ENCODE measurements at regions not wholly inside any gene's neighbourhood (a gene's known extent, or its start where the extent isn't known, plus 50 kb on each side); places are given as distances from the start of the nearest gene placed in this dataset.

GRCh38 chr2:109055435-109055834, 66.4 kb upstream of the EDAR start:
- 88% methylated on average over 14 of the region's 14 CpGs for WGBS
- Histone ChIP-seq H2AFZ (ENCODE audit: low read depth, low read length) (no peak overlapping the region), H3K27me3 (ENCODE audit: control insufficient read depth in 1 of 2, insufficient read depth in 1 of 2, low read length in 2 of 2) (peaks cover 31 to 78% of the 10 kb centered on the region in 2 experiments), H2BK15ac (ENCODE audit: low read depth, poor library complexity, severe bottlenecking) (no peak overlapping the region), H3K27ac (ENCODE audit: low read length, poor library complexity, severe bottlenecking) (no peak overlapping the region), H2AK5ac (ENCODE audit: low read length, severe bottlenecking) (no peak overlapping the region), H3K9ac (ENCODE audit: low read length) (no peak overlapping the region), H3K4me2 (ENCODE audit: low read length, poor library complexity, severe bottlenecking) (no peak overlapping the region), H3K14ac (ENCODE audit: low read length in 2 of 2) (no peak overlapping the region), H3K4me3 (ENCODE audit: insufficient read depth in 1 of 2, low read depth in 1 of 2, low read length in 2 of 2) (no peak overlapping the region), H3K4ac (ENCODE audit: low read depth in 1 of 2, low read length in 2 of 2) (no peak overlapping the region), H2BK12ac (ENCODE audit: low read length in 2 of 2) (no peak overlapping the region), H4K91ac (ENCODE audit: low read length) (no peak overlapping the region), H2BK120ac (ENCODE audit: low read depth, low read length) (no peak overlapping the region), H3K18ac (ENCODE audit: low read depth in 1 of 2, low read length in 2 of 2) (no peak overlapping the region), H3K23ac (ENCODE audit: low read length in 2 of 2) (no peak overlapping the region), H4K8ac (ENCODE audit: low read length) (no peak overlapping the region), H3K79me1 (replicated peaks; ENCODE audit: low read length, poor library complexity, severe bottlenecking) (no peaks in the 10 kb centered on the region), H3K36me3 (ENCODE audit: control insufficient read depth in 1 of 2, insufficient read depth in 2 of 2, low read depth in 1 of 2, low read length in 2 of 2) (no peaks in the 10 kb centered on the region), H3K4me1 (ENCODE audit: control insufficient read depth, insufficient read depth, low read depth, low read length) (no peaks in the 10 kb centered on the region), H3K9me3 (ENCODE audit: control insufficient read depth, low read length) (no peaks in the 10 kb centered on the region), H2BK5ac (ENCODE audit: low read depth, low read length, poor library complexity, severe bottlenecking) (no peak overlapping the region)
- DNase-seq, result no peak

GRCh38 chr2:109054865-109055264, 65.8 kb upstream of the EDAR start:
- no peak overlapping the region for H3K23ac ChIP-seq (ENCODE audit: low read length in 2 of 2)
- no peaks in the 10 kb centered on the region for H3K79me1 ChIP-seq (replicated peaks; ENCODE audit: low read length, poor library complexity, severe bottlenecking)
- no peak overlapping the region for H3K4me2 ChIP-seq (ENCODE audit: low read length, poor library complexity, severe bottlenecking)
- H4K91ac ChIP-seq (ENCODE audit: low read length), result no peak overlapping the region
- H3K36me3 ChIP-seq (ENCODE audit: control insufficient read depth in 1 of 2, insufficient read depth in 2 of 2, low read depth in 1 of 2, low read length in 2 of 2), result no peaks in the 10 kb centered on the region
- no peak overlapping the region for H3K27ac ChIP-seq (ENCODE audit: low read length, poor library complexity, severe bottlenecking)
- H3K14ac ChIP-seq (ENCODE audit: low read length in 2 of 2), result no peak overlapping the region
- no peak overlapping the region for H3K4ac ChIP-seq (ENCODE audit: low read depth in 1 of 2, low read length in 2 of 2)
- H2BK15ac ChIP-seq (ENCODE audit: low read depth, poor library complexity, severe bottlenecking), result no peak overlapping the region
- H3K4me1 ChIP-seq (ENCODE audit: control insufficient read depth, insufficient read depth, low read depth, low read length), result no peaks in the 10 kb centered on the region
- no peak overlapping the region for H2AFZ ChIP-seq (ENCODE audit: low read depth, low read length)
- no peak overlapping the region for H2BK5ac ChIP-seq (ENCODE audit: low read depth, low read length, poor library complexity, severe bottlenecking)
- H3K18ac ChIP-seq (ENCODE audit: low read depth in 1 of 2, low read length in 2 of 2), result no peak overlapping the region
- H3K27me3 ChIP-seq (ENCODE audit: control insufficient read depth in 1 of 2, insufficient read depth in 1 of 2, low read length in 2 of 2), result peaks cover 26 to 73% of the 10 kb centered on the region in 2 experiments
- H2AK5ac ChIP-seq (ENCODE audit: low read length, severe bottlenecking), result no peak overlapping the region
- no peak for DNase-seq
- no peak overlapping the region for H2BK120ac ChIP-seq (ENCODE audit: low read depth, low read length)
- 94% methylated on average over 2 of the region's 3 CpGs for WGBS
- no peaks in the 10 kb centered on the region for H3K9me3 ChIP-seq (ENCODE audit: control insufficient read depth, low read length)
- H3K4me3 ChIP-seq (ENCODE audit: insufficient read depth in 1 of 2, low read depth in 1 of 2, low read length in 2 of 2), result no peak overlapping the region
- no peak overlapping the region for H4K8ac ChIP-seq (ENCODE audit: low read length)
- H2BK12ac ChIP-seq (ENCODE audit: low read length in 2 of 2), result no peak overlapping the region
- H3K9ac ChIP-seq (ENCODE audit: low read length), result no peak overlapping the region

- Histone ChIP-seq H3K27me3 (ENCODE audit: control insufficient read depth in 1 of 2, insufficient read depth in 1 of 2, low read length in 2 of 2) (peaks cover 29 to 73% of the 10 kb centered on the region in 2 experiments), H3K36me3 (ENCODE audit: control insufficient read depth in 1 of 2, insufficient read depth in 2 of 2, low read depth in 1 of 2, low read length in 2 of 2) (no peaks in the 10 kb centered on the region), H2BK5ac (ENCODE audit: low read depth, low read length, poor library complexity, severe bottlenecking) (no peak overlapping the region), H3K79me1 (replicated peaks; ENCODE audit: low read length, poor library complexity, severe bottlenecking) (no peaks in the 10 kb centered on the region), H2BK15ac (ENCODE audit: low read depth, poor library complexity, severe bottlenecking) (no peak overlapping the region), H3K18ac (ENCODE audit: low read depth in 1 of 2, low read length in 2 of 2) (no peak overlapping the region), H2AFZ (ENCODE audit: low read depth, low read length) (no peak overlapping the region), H2BK12ac (ENCODE audit: low read length in 2 of 2) (no peak overlapping the region), H3K4me1 (ENCODE audit: control insufficient read depth, insufficient read depth, low read depth, low read length) (no peaks in the 10 kb centered on the region), H3K9ac (ENCODE audit: low read length) (no peak overlapping the region), H3K4me3 (ENCODE audit: insufficient read depth in 1 of 2, low read depth in 1 of 2, low read length in 2 of 2) (no peak overlapping the region), H3K14ac (ENCODE audit: low read length in 2 of 2) (no peak overlapping the region), H3K27ac (ENCODE audit: low read length, poor library complexity, severe bottlenecking) (no peak overlapping the region), H2BK120ac (ENCODE audit: low read depth, low read length) (no peak overlapping the region), H3K4me2 (ENCODE audit: low read length, poor library complexity, severe bottlenecking) (no peak overlapping the region), H4K8ac (ENCODE audit: low read length) (no peak overlapping the region), H2AK5ac (ENCODE audit: low read length, severe bottlenecking) (no peak overlapping the region), H3K4ac (ENCODE audit: low read depth in 1 of 2, low read length in 2 of 2) (no peak overlapping the region), H3K23ac (ENCODE audit: low read length in 2 of 2) (no peak overlapping the region), H4K91ac (ENCODE audit: low read length) (no peak overlapping the region), H3K9me3 (ENCODE audit: control insufficient read depth, low read length) (no peaks in the 10 kb centered on the region)
- no peak for DNase-seq
- WGBS, result 91% methylated on average over 9 of the region's 9 CpGs
Measured at GRCh38 chr2:109053716-109054115, 64.7 kb upstream of the EDAR start.

- Histone ChIP-seq H3K23ac (ENCODE audit: low read length in 2 of 2) (no peak overlapping the region), H3K9me3 (ENCODE audit: control insufficient read depth, low read length) (no peaks in the 10 kb centered on the region), H3K79me1 (replicated peaks; ENCODE audit: low read length, poor library complexity, severe bottlenecking) (no peaks in the 10 kb centered on the region), H3K4me1 (ENCODE audit: control insufficient read depth, insufficient read depth, low read depth, low read length) (no peaks in the 10 kb centered on the region), H3K27me3 (ENCODE audit: control insufficient read depth in 1 of 2, insufficient read depth in 1 of 2, low read length in 2 of 2) (peaks cover 23 to 66% of the 10 kb centered on the region in 2 experiments), H2BK5ac (ENCODE audit: low read depth, low read length, poor library complexity, severe bottlenecking) (no peak overlapping the region), H4K91ac (ENCODE audit: low read length) (no peak overlapping the region), H2AK5ac (ENCODE audit: low read length, severe bottlenecking) (no peak overlapping the region), H2BK15ac (ENCODE audit: low read depth, poor library complexity, severe bottlenecking) (no peak overlapping the region), H3K4me2 (ENCODE audit: low read length, poor library complexity, severe bottlenecking) (no peak overlapping the region), H3K18ac (ENCODE audit: low read depth in 1 of 2, low read length in 2 of 2) (no peak overlapping the region), H2AFZ (ENCODE audit: low read depth, low read length) (no peak overlapping the region), H2BK120ac (ENCODE audit: low read depth, low read length) (no peak overlapping the region), H3K36me3 (ENCODE audit: control insufficient read depth in 1 of 2, insufficient read depth in 2 of 2, low read depth in 1 of 2, low read length in 2 of 2) (no peaks in the 10 kb centered on the region), H2BK12ac (ENCODE audit: low read length in 2 of 2) (no peak overlapping the region), H3K27ac (ENCODE audit: low read length, poor library complexity, severe bottlenecking) (no peak overlapping the region), H3K14ac (ENCODE audit: low read length in 2 of 2) (no peak overlapping the region), H4K8ac (ENCODE audit: low read length) (no peak overlapping the region), H3K4ac (ENCODE audit: low read depth in 1 of 2, low read length in 2 of 2) (no peak overlapping the region), H3K4me3 (ENCODE audit: insufficient read depth in 1 of 2, low read depth in 1 of 2, low read length in 2 of 2) (no peak overlapping the region), H3K9ac (ENCODE audit: low read length) (no peak overlapping the region)
- 82% methylated on average over 6 of the region's 6 CpGs for WGBS
- no peak for DNase-seq
Measured at GRCh38 chr2:109052922-109053321, 63.9 kb upstream of the EDAR start.

Data from mesenchymal stem cell (in vitro differentiated cells and primary cell).